Smooth muscle cell (in vitro differentiated cells): ENCODE measurements at regions not wholly inside any gene's neighbourhood (a gene's known extent, or its start where the extent isn't known, plus 50 kb on each side); places are given as distances from the start of the nearest gene placed in this dataset.
A peak's percentile ranks its signal among the peaks of the same experiment; 100 is the strongest.

Source experiments
- DNase-seq: peaks from one replicate; lab custom pipeline; 2025; ENCODE audit not compliant: unreplicated experiment; lab: John Stamatoyannopoulos, UW
- H2AFZ ChIP-seq: fragments of 200-600 bp; sonication (generic); 2 replicates; pipeline ENCODE4 v1.6.0; 2016; ENCODE audit warnings: antibody characterized with exemption, low read depth, mild to moderate bottlenecking
- H3F3A ChIP-seq: fragments of 200-600 bp; sonication (generic); 2 replicates; pipeline ENCODE4 v1.6.0; 2017; ENCODE audit warnings: antibody characterized with exemption, low read depth
- H3K27ac ChIP-seq: fragments of 200-600 bp; sonication (generic); 2 replicates; pipeline ENCODE4 v1.5.1; 2016; ENCODE audit warnings: low read depth, mild to moderate bottlenecking
- H3K27me3 ChIP-seq: fragments of 200-600 bp; sonication (generic); 2 replicates; pipeline ENCODE4 v1.6.1; 2016; ENCODE audit warnings: low read depth, mild to moderate bottlenecking
- H3K36me3 ChIP-seq: fragments of 200-600 bp; sonication (generic); 2 replicates; pipeline ENCODE4 v1.5.1; 2016; ENCODE audit warnings: low read depth
- H3K4me1 ChIP-seq: fragments of 200-600 bp; sonication (generic); 2 replicates; pipeline ENCODE4 v1.5.1; 2016; ENCODE audit warnings: low read depth
- H3K4me2 ChIP-seq: fragments of 200-600 bp; sonication (generic); 2 replicates; pipeline ENCODE4 v1.6.0; 2016; ENCODE audit warnings: mild to moderate bottlenecking
- H3K4me3 ChIP-seq: fragments of 200-600 bp; sonication (generic); 2 replicates; pipeline ENCODE4 v1.5.1; 2016; ENCODE audit warnings: mild to moderate bottlenecking
- H3K79me2 ChIP-seq: fragments of 200-600 bp; sonication (generic); 2 replicates; pipeline ENCODE4 v1.6.0; 2016; ENCODE audit warnings: low read depth, mild to moderate bottlenecking
- H3K9ac ChIP-seq: fragments of 200-600 bp; sonication (generic); 2 replicates; pipeline ENCODE4 v1.6.0; 2016; ENCODE audit warnings: low read depth
- H3K9me3 ChIP-seq: fragments of 200-600 bp; sonication (generic); replicated peaks from 2 replicates; pipeline ENCODE4 v1.5.1; 2016; ENCODE audit warnings: low read depth
- H4K20me1 ChIP-seq: fragments of 200-600 bp; sonication (generic); 2 replicates; pipeline ENCODE4 v1.6.0; 2016; ENCODE audit warnings: low read depth
- WGBS: methylation state at CpG from one replicate; pipeline ENCODE4 v1.1.7; 2016; ENCODE audit warnings: low lambda C conversion rate; 5-methylcytosine and 5-hydroxymethylcytosine counted together
- TF ChIP-seq, protein P1 (sequence below): fragments of 200-600 bp; sonication (generic); IDR thresholded peaks from 2 replicates; pipeline ENCODE4 v1.5.1; 2017; ENCODE audit warnings: borderline replicate concordance, mild to moderate bottlenecking, antibody characterized with exemption; ENCODE audit not compliant: insufficient read depth, poor library complexity, severe bottlenecking

DNA sequence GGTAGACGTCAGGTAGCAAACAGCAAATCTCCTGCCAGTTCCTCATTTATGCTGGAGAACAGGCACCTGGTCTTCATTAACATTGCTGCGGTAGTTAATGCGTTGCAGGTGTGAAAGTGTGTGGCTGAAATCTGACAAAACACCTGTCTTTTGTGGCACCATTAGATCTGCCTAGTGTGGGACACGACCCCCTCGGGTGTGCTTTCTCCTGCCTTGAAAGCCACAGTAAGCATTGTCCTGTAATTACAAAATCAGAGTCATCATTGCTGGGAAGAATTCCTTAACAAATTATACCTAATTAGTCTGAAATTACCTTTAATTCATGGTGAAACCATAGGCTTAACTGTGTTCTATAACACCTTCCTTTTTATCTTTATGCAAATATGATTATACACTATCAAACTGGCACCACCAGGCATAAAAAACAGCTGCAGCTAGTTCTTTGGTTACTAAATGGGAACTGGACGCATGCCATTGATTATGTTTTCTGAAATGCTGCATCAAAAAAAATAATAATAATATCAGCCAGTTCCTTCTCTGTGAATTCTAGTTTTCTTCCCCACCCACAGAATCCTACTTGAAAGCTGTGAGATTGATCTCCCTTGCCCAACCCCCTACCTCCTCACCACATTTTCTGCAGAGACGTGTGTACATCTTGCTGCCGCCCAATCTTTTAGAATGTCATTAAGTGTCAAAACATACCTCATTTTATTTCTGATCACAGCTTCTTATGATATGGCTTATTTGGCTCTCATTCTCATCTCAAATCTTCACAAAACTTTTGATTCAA, 374.0 kb downstream of the NFIB start:
- H4K20me1 ChIP-seq = no peaks in the 10 kb centered on the region
- TF ChIP-seq, protein P1, sequence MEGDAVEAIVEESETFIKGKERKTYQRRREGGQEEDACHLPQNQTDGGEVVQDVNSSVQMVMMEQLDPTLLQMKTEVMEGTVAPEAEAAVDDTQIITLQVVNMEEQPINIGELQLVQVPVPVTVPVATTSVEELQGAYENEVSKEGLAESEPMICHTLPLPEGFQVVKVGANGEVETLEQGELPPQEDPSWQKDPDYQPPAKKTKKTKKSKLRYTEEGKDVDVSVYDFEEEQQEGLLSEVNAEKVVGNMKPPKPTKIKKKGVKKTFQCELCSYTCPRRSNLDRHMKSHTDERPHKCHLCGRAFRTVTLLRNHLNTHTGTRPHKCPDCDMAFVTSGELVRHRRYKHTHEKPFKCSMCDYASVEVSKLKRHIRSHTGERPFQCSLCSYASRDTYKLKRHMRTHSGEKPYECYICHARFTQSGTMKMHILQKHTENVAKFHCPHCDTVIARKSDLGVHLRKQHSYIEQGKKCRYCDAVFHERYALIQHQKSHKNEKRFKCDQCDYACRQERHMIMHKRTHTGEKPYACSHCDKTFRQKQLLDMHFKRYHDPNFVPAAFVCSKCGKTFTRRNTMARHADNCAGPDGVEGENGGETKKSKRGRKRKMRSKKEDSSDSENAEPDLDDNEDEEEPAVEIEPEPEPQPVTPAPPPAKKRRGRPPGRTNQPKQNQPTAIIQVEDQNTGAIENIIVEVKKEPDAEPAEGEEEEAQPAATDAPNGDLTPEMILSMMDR = no peak
- DNase-seq = no peak
- H3K4me2 ChIP-seq = peak overlapping the region; percentile 2
- H3K9ac ChIP-seq = no peak overlapping the region
- no peak overlapping the region for H3K27ac ChIP-seq
- peaks cover 3% of the 10 kb centered on the region for H3K4me1 ChIP-seq
- no peaks in the 10 kb centered on the region for H3K9me3 ChIP-seq
- H3K36me3 ChIP-seq = no peaks in the 10 kb centered on the region
- H3K27me3 ChIP-seq = no peaks in the 10 kb centered on the region
- H2AFZ ChIP-seq = no peak overlapping the region
- 79% methylated on average over 8 of the region's 8 CpGs for WGBS
- H3F3A ChIP-seq = peaks cover 16% of the 10 kb centered on the region
- H3K79me2 ChIP-seq = no peaks in the 10 kb centered on the region
- no peak overlapping the region for H3K4me3 ChIP-seq

DNA sequence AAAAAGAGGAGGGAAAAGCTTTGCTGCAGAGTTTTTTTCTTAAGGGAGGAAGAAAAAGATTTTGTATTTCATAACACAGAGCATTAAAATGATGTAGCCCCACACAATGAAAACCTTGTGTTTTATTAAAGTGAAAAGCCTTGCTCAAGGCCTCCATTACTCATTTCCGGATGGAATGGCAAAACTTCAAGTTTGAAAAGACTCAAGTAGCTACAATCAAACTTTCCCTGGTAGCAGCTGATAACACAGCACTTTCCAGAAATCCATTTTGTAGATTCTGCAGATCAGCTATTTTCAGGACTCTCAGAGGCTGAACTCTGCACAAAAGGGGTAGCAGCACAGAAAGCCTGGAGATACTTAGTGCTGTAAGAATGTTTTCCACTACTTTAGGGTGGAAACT, 374.8 kb downstream of the NFIB start:
- H2AFZ ChIP-seq = no peak overlapping the region
- no peak overlapping the region for H3K4me3 ChIP-seq
- H3K9ac ChIP-seq = no peak overlapping the region
- H3K27me3 ChIP-seq = no peaks in the 10 kb centered on the region
- H3K79me2 ChIP-seq = no peaks in the 10 kb centered on the region
- H3F3A ChIP-seq = peaks cover 16% of the 10 kb centered on the region
- no peaks in the 10 kb centered on the region for H3K9me3 ChIP-seq
- TF ChIP-seq, protein P1 = no peak
- DNase-seq = no peak
- H3K4me2 ChIP-seq = peak overlapping the region; percentile 2
- H3K4me1 ChIP-seq = peaks cover 3% of the 10 kb centered on the region
- 18% methylated on average over 1 of the region's 1 CpG for WGBS
- no peak overlapping the region for H3K27ac ChIP-seq
- H3K36me3 ChIP-seq = no peaks in the 10 kb centered on the region
- H4K20me1 ChIP-seq = no peaks in the 10 kb centered on the region

DNA sequence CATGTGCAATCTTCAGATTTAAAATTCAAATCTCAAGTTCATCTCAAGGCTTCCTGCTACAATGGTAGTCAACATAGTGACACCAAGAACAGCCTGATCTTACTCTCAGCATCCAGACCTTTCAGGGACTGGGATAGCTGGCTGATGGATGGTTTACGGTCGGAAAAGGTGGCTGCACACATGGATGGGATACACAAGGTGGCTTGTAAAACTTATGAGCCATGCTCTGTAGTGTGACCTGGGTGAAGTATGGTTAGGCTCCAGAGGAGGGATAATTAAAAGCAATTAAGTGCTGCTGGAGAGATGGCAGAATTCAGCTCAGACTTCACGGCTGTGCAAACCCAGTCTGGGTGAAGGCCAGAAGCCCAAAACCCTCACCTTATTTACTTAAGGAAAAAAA, 379.5 kb downstream of the NFIB start:
- no peak for DNase-seq
- TF ChIP-seq, protein P1 = no peak
- Histone ChIP-seq H3K4me2 (no peak overlapping the region), H3K79me2 (no peaks in the 10 kb centered on the region), H3K9ac (no peak overlapping the region), H3K36me3 (no peaks in the 10 kb centered on the region), H3K27me3 (no peaks in the 10 kb centered on the region), H3K27ac (no peak overlapping the region), H4K20me1 (no peaks in the 10 kb centered on the region), H2AFZ (no peak overlapping the region), H3F3A (peaks cover 5% of the 10 kb centered on the region), H3K9me3 (no peaks in the 10 kb centered on the region), H3K4me1 (no peaks in the 10 kb centered on the region), H3K4me3 (no peak overlapping the region)
- WGBS = 93% methylated on average over 3 of the region's 3 CpGs

DNA sequence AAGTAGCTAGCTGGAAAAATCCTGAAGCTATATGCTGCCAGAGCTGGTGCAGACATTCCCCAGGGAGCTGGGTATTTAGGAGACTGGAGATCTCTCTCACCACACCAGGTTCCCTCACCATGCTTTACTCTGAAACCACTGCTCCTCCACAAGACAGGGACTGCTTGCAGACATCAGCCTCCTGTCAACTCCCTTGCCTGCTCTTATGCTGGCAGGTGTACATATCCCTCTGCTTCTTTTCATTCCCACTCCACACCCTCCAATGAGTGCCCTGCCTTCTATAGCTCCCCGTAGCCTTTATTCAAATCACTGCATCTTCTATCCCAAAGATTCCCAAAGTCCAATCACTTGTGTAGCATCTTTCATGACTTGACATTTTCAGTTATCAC, 380.7 kb downstream of the NFIB start:
- H3K36me3 ChIP-seq = no peaks in the 10 kb centered on the region
- no peak overlapping the region for H2AFZ ChIP-seq
- H4K20me1 ChIP-seq = no peaks in the 10 kb centered on the region
- TF ChIP-seq, protein P1 = no peak
- H3K9ac ChIP-seq = no peak overlapping the region
- DNase-seq = no peak
- no peak overlapping the region for H3K4me3 ChIP-seq
- WGBS = 93% methylated on average over 1 of the region's 1 CpG
- H3K79me2 ChIP-seq = no peaks in the 10 kb centered on the region
- H3F3A ChIP-seq = peaks cover 2% of the 10 kb centered on the region
- no peaks in the 10 kb centered on the region for H3K9me3 ChIP-seq
- H3K27me3 ChIP-seq = no peaks in the 10 kb centered on the region
- H3K4me2 ChIP-seq = no peak overlapping the region
- H3K27ac ChIP-seq = no peak overlapping the region
- H3K4me1 ChIP-seq = no peaks in the 10 kb centered on the region
